NAMALWA (cell line): ENCODE measurements at regions not wholly inside any gene's neighbourhood (a gene's known extent, or its start where the extent isn't known, plus 50 kb on each side); places are given as distances from the start of the nearest gene placed in this dataset.

Experiments
- DNase-seq: peaks from one replicate; pipeline ENCODE4 v3.0.0-alpha.2; 2015; ENCODE audit warnings: low spot score

DNA sequence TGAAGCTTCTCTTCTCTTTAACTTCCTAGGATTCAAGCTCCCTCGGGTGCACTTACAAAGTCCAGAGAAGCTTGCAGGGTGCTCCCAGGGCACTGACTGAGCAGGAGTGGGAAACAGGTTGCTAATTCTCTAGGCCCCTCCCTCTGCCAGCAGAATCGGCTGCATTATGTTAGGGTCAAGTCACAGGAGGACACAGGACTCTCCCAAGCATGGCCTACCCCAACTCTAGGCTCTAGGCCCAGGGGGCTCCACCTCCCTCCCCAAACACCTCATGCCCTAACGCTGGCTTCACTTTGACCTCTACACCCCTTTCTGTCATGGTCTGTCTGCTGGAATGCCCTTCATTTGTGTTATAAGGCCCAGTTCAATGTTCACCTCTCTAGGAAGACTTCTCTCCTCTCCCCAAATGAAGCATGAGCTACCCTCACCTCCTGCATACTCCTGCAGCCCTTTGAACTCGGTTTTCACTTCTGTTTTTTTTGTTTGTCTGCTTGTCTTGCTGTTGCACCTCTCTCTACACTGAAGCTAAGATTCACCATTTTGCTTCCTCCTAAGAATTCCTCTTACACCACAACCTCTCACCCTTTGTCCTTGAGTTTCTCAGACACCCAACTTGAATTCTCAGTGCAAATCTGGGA, 521.8 kb upstream of the ID2 start:
- DNase-seq, result no peak

DNA sequence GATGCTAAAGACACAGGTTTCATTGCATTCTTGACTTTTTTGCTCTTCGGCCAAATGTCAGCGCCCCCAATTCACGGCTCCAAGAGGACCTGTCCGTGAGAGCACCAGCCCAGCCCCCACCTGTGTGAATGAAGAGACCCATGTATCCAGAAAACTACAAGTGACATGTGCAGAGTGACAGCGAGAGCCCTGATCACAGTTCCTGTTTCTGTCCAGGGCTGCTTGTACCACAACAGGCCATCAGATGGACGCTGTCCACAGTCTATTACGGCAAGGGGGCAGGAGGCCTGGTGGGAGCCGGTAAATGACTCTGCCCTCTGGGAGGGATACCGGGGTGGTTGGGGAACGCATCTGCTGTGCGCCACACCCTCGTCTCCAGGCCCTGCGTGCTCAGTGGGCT, 520.9 kb upstream of the ID2 start:
- DNase-seq, result no peak

DNA sequence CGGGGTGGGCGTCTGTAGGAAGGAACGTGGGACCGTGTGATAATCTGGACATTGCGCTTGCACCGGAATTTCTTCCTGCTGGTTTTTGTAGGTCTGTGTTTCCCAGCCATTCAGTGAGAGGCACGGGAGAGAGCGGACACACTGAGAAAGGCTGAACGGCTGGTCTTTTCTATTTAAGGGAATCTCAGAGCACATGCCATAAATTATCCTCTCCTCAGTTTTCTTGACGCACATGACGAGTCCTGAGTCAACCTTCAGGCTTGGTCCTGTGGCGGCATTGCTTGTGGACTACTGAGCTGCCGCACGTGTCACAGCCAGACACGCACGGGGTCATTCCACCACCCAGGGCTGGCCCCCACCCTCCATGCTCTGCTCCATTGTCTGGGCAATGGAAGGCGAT, 519.3 kb upstream of the ID2 start:
- DNase-seq, result no peak

DNA sequence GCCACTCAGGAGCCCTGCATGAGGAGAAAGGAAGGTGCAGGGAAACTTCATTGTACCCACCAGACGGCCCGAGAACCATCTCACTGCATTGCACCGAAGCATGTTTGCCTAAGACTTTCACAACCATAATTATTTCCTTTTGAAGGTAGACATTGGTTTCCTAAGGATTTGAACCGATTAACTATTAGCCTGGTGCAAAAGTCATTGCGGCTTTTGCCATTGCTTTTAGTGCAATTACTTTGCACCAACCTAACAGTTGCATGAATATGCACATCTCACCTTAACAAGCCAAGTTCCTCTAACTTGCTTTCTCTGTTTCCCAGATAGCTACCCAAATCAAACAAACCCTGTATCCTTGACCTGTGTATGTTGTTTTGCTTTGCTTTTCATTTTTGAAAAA, 516.3 kb upstream of the ID2 start:
- DNase-seq, result no peak

DNA sequence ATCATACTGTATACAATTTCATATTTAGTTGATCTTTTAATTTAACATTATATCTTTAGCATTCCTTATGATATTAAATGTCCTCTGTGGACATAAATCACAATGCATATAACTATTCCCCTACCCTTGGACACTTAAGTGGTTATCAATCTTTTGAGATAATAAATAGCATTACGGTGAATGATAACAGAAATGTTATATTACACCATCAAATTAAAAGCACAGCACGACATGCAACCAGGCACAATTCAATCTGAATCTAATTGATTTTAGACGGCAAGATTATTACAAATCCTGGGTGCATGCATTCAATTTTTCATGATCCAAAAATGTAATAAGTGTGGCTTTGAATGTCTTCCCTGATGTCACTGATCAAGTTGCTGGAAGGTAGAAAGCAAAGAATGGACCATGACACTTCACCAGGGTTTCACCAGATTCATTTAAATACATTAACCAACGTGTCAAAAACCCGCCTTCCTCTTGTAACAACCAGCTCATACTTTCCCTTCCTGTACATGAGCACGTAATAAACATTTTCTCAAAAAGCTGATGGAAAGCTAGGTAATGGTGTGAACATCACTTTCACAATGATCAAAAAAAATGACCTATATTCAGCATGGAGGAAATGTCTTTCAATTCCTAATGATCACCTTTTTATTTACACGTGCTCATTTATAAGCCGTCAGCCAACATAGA, 513.7 kb upstream of the ID2 start:
- no peak for DNase-seq

DNA sequence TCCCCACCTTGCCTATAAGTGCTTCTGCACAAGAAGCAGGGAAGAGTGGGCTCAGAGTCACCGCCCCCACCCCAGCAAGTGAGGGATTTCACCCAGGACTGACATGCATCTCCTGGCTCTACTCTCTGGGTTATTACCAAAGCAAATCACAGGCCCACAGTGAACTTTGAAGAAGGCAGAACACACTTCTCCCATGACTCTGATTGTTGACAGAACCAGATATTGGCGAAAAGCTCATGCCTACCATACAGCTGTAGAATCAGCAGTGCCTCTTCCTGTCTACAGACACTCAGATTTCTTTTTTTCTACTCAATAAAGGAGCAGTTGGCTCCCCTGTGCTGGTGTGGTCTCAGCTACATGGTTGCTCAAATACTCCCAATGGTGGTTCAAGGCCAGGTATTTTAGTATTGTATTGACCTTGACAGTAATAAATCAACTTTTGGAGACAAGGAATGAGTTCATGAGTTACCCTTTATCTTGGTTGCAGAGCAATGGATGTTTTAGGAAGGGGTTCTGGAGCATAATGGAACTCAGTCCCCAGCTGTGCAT, 512.9 kb upstream of the ID2 start:
- no peak for DNase-seq

DNA sequence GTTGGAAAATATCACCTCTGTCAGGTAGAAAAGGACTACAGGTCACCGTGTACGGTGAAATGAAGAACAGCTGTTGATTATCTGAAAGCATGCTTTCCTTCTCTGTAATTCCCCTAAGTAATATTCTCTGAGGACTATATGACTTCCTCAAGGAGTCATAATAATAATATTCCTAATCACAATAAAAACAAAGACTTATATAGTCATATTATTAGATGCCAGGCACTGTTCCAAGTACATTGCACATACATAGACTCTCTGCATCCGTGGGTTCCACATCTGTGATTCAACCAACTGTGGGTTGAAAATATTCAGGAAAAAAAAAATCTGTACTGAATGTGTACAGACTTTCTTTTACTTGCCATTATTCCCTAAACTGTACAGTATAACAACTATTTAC, 512.4 kb upstream of the ID2 start:
- no peak for DNase-seq

DNA sequence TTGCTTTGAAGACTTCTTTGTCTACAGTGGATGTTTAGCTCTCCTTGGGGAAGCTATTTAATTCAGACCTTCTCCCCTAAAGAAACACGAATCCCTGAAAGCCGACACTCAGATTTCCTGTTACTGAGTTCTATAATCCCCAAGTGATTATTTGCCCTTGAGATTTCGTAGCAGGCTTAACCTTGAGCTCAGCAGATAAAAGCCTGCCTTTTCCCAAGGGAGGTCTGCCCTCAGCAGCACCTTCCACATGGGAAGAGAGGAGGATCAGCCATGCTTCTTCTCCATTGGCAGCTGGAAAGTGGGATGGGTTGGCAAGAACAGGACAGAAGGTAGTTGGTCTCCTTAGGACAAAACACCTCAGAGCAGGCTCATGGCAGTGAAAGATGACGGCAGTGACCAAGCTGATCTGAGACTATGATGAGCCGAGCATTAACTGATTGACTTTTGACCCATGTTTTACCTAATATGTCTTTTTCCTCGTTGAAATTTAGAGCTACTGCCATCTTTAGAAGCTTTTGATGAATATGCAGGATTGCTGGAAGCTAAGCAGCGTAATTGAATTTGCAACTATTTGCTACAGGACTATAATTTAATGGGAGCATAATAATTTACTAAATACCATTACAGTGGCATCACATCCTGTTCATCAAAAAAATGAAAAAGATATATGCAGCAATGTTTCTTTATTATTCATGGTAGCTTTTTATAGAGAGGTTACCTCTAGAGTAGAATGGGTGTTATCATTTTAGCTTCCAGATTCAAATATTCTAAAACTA, 511.1 kb upstream of the ID2 start:
- DNase-seq, result no peak

DNA sequence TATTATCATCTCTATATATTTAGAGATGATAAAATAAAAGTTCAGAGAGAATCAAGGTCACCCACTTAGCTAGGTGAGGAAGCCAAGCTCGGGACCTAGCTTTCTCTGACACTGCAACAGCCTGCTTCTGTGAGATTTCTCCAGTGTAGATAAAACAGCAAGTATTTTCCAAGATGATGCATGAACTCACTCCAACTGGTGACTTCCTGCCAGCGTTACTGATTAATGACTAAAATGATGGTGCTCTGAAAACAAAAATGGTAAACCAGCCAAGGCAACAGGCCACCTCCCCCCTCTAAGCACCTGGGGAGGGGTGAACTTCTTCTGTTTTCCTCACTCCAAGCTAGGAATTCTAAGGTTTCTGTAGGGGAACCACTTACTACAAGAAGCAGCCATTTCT, 510.2 kb upstream of the ID2 start:
- DNase-seq, result no peak

DNA sequence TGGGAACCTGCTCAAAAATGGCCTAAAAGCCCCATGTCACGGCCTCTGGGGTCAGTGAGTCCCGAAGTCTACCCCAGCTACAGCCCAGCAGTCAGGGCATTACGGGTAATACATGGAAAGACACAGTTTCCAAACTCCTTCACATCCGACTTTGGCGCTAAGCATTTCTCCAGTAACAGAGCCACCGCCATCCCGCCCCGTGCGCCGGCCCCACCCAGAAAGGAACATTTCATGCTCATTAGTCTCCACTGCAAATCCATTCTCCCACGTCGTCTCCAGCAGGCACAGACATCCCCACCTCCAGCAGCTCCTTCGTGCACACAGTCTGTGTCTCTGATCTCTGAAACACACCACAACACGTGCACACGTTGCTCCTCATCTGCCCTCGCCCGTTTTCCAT, 509.2 kb upstream of the ID2 start:
- no peak for DNase-seq

DNA sequence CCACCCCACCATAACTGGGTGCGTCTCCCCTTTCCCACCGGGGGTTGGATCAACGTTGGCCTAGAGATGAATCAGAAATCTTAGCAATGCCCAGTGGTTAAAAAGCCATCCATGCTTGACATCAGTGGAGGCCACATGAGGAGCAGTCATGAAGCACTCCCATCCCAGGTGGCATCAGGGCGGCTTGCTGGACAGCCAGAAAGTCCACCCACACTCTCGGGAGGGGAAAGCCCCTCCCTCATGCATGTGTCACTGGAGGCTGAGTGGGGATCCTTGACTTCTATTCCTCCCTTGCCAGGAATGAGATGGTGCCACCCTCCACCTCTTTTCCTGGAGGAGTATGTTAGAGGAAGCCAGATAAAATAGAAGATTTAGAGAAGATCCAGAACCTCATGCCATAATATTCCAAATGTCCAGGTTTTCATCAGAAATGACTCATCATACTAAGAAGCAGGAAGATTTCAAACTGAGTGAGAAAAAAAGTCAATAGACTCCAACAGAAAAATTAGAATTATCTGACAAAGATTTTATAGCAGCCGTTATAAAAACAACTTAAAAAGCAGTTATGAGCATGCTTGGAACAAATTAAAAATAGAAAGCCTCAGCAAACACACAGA, 507.1 kb upstream of the ID2 start:
- no peak for DNase-seq

DNA sequence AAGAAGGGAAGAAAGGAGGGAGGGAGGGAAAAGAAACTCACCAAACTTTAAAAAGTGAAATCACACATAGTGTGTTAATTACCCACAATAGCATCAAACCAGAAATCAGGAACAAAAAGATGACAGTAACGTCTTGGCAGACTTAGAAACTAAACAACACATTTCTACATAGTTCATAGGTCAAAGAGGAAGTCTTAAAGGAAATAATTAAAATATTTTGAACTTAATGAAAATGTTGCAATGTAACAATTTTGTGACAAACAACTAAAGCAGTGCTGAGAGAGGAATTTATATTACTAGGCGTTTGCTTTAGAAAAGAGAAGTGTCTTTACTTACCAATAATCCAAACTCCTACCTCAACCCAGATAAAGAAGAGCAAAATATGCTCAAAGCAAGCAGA, 505.0 kb upstream of the ID2 start:
- DNase-seq, result no peak

DNA sequence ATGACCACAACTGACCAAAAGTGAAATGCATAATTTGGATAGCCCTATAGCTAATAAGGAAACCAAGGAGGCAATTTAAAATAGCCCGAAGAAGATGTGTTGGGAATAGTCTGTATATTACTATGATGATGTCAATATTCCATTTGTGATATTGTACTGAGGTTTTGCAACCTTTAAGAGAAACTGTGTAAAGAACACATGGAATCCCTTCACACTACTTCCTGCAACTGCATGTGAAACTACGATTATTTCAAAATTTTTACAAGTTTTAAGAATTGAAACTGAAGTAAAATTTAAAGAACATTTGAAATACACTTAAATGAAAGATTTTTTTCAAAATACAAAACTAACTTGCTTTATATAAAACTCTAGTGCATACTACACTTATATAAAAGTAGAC, 504.3 kb upstream of the ID2 start:
- no peak for DNase-seq

DNA sequence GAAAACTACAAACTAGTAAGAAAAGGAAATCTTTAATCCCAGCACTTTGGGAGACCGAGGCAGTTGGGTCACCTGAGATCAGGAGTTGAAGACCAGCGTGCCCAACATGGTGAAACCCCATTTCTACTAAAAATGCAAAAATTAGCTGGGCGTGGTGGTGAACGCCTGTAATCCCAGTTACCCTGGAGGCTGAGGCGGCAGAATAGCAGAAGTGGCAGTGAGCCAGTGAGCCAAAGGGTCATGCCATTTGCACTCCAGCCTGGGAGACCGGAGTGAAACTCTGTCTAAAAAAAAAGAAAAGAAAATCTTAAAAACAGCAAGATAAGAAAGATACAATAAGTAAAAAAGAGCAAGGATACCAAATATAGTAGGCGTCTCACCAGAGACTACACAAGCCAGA, 502.9 kb upstream of the ID2 start:
- DNase-seq, result no peak

DNA sequence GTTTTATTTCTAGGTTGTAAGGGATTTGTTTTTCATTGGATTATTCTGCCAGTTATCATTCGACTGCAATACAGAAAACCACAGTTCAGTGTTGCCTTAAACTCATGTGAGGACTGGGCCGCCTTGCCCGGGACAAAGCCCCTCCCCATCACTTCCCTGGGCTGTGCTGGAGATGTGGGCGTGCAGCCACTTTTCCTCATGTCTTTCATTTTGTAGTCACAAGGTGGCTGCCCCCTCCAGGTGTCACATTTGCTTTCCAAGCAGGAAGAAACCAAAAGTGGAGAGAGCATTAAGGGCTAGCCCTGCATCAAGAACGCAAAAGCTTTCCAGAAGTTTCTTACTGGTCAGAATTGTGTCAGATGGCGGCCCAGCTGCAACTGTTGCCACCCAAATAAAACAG, 492.5 kb upstream of the ID2 start:
- DNase-seq, result no peak

DNA sequence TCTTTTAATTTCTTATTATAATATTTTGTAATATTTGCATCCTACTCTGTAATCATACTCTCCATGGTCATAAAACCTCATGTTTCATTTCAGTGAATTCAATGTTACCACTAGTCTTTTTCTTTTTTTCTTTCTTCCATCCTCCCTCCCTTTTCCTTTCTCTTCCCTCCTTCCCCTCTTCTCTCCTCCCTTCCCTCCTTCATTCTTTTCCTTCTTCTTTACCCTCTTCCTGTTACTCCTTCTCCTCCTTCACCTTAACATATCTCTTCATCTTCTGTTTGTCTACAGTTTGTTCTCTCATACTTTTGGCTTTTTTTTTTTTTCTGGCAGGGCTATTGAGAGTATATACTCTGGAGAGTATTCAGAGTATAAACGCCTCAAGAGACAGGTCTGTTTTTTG, 491.6 kb upstream of the ID2 start:
- no peak for DNase-seq

DNA sequence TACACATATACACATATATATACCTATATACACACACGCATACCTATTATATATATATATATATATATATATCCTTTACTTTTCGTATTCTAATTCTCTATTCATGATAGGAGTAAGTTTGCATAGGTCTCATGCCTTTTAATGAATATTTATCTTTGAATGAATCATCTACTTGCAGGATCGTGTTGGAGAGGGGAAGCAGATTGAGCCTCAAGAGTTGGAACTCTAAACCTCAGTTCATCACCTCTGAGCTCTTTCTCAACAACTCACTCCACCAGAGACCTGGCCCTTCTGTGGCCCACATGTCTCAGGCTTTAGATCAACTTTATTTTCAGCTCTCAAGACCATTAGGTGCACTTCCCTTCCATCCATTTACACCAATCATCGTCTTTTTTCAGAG, 490.4 kb upstream of the ID2 start:
- DNase-seq, result no peak

DNA sequence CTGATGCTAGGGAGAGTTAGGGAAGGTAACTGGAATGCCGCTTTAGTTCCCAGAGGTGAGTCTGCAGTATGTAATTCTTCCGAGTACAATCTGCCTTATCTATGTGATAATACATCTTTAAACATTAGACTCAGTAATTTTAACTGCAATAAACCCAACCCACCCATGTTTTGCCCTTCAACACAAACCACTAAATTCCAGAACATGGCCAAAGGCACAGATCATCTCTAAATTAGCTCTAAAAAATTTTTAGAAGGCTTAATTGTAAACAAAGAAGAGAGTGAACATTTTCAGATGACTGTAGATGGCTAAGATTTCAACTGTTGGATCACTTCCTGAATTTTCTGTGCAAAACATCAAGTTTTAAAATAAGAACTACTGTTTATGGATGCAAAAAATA, 488.7 kb upstream of the ID2 start:
- no peak for DNase-seq

DNA sequence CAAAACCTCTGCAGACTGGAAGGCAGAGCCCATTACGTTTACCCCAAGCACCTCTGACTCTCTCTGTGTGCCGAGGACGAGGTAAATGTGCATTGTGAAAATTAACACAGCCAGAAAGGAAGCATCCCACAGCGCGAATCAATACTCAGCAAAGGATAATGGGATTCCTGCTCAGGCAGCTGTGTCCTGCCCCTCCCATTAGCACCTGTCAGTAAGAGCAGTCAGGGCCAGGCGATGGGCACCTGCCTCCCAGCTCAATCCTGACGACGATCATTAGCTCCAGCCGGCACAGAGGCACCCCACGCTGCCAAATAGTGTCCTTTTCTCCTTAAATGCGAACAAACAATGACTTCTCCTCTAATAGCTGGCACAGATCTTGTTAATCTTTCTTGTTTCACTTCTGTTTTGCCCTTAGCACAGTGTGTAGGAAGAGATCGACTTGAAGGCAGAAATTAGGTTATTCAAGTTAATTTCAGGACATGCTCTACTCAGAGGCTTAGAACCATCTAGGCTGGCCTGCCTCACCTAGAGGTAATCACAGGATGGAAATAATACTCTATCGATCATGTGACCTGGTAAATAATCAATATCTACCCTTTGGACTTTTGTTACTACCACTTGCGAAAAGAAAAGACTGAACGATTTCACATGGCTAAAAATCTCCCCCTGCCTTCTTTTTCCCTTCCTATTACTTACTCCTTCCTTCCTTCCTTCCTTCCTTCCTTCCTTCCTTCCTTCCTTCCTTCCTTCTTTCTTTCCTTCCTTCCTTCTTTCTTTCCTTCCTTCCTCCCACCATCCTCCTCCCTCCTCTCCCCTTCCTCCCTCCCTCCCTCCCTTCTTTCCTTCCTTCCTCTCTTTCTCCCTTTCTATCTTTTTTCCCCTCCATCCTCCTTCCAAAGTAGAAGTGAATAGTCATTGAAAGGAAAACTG, 487.9 kb upstream of the ID2 start:
- DNase-seq, result no peak

DNA sequence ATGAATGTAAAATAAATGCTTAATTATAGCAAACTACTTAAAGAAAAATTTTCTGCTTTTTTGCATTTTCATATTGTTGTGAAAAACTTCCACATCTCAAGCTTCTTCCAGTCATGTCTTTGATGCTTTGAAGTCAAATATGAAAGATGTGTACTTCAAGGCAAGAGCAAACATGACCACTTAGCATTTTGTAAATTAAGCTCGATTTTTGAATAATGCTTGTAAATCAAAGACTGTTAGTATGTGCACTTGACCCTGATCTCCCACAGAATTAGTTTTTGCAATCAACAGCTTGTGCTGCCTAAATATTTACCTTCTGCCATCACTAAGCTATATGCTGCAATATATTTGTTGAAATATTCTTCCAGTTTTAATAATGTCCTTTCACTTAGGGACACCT, 486.1 kb upstream of the ID2 start:
- DNase-seq, result no peak

DNA sequence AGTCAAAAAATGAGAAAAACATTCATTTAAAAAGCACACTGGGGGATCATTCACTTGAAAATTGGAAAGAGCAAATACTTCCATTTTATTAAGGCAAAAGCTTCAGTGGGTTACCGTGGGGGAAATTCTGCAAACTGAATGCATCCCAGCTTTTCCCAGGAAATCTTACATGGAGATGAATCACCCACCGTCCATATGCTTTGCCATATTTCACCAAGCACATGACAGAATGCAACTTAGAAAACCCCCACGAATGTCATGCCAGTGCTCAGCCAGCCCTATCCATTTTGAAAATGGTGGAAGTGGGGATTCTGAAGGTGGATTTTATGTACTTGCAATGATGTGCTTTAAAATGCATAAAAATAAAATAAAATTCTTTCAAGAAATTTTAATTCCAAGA, 485.5 kb upstream of the ID2 start:
- no peak for DNase-seq

DNA sequence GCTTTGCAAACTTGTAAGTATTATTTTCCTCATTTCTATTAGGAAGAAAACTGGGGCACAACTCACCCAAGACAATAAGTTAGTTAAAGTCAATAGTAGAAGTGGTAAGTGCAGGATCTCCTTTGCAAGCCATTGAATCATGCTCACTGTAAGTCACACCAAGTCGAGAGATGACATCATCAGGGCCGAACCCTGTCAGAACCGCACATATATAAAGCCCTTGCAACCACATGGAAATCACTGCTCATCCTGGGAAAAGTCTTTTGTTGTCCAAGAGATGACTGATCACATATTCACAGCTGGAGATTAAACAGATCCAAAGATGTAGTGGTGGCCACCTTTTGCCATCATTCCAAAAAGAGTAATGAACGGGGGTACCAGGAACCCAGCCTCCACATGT, 484.8 kb upstream of the ID2 start:
- DNase-seq, result no peak
